ENCODE measurements at regions not wholly inside any gene's neighbourhood (a gene's known extent, or its start where the extent isn't known, plus 50 kb on each side); places are given as distances from the start of the nearest gene placed in this dataset.
"Not testable (repeated sequence)": the region's sequence is repeated elsewhere in the genome, so short reads cannot be mapped to it uniquely, and the experiment has no call there.

DNA sequence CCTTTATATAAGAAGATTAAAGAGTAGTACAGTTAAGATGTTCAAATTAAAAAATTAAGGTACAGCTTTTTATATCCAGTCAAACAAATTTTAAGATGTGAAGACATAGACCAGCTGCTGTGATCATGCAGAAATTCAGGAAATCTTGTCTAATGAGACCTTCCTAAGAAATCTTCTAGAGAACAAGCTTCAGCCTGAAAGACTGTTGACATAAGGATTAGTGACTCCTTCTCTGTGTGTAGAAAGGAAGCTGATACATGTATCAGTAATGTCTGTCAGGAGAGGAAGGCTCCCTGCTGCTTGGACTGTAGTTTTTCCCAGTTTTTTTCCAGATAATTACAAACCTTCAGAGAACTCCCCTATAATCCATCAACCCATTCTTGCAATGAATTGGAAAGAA, 75.8 kb upstream of the PCSK5 start (continued):
- TF ChIP-seq PATZ1 (CRISPR knock-in tag; IDR thresholded peaks at IDR 0.05; ENCODE audit: borderline replicate concordance), result no peak
- TF ChIP-seq ZNF70 (CRISPR knock-in tag; IDR thresholded peaks at IDR 0.05), result no peak
- no peak for TF ChIP-seq TOX (CRISPR knock-in tag; IDR thresholded peaks at IDR 0.05; ENCODE audit: borderline replicate concordance)
- TF ChIP-seq GLIS3 (CRISPR knock-in tag; IDR thresholded peaks at IDR 0.05), result no peak
- TF ChIP-seq ARNTL (CRISPR knock-in tag; IDR thresholded peaks at IDR 0.05; ENCODE audit: borderline replicate concordance, low read depth), result no peak
- no peak for TF ChIP-seq RARB (CRISPR knock-in tag; IDR thresholded peaks at IDR 0.05)
- TF ChIP-seq ISL1 (CRISPR knock-in tag; IDR thresholded peaks at IDR 0.05), result no peak
- no peak for TF ChIP-seq ZNF565 (CRISPR knock-in tag; conservative IDR thresholded peaks at IDR 0.05; ENCODE audit: low read depth)

DNA sequence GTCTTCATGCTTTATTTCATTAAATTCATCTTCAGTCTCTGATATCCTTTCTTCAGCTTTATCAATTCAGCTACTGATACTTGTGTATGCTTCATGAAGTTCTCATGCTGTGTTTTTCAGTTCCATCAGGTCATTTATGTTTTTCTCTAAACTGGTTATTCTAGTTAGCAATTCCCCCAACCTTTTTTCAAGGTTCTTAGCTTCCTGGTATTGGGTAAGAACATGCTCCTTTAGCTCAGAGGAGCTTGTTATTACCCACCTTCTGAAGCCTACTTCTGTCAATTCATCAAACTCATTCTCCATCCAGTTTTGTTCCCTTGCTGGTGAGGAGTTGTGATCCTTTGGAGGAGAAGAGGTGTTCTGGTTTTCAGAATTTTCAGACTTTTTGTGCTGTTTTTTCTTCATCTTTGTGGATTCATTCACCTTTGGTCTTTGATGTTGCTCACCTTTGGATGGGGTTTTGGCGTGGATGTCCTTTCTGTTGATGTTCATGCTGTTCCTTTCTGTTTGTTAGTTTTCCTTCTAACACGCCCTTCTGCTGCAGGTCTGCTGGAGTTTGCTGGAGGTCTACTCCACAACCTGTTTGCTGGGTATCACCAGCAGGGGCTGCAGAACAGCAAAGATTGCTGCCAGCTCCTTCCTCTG, 69.9 kb upstream of the PCSK5 start:
- ATAC-seq, result not testable (repeated sequence)

GRCh38 chr9:75823151-75823550, 67.3 kb upstream of the PCSK5 start:
- no peak for TF ChIP-seq BACH2 (CRISPR knock-in tag; IDR thresholded peaks at IDR 0.05; ENCODE audit: borderline replicate concordance)
- no peak for TF ChIP-seq PATZ1 (CRISPR knock-in tag; IDR thresholded peaks at IDR 0.05; ENCODE audit: borderline replicate concordance)
- TF ChIP-seq CSRNP3 (CRISPR knock-in tag; IDR thresholded peaks at IDR 0.05), result no peak
- no peak for TF ChIP-seq ZFP30 (CRISPR knock-in tag; IDR thresholded peaks at IDR 0.05)
- TF ChIP-seq GLIS3 (CRISPR knock-in tag; IDR thresholded peaks at IDR 0.05), result no peak
- no peak for TF ChIP-seq ZNF8 (CRISPR knock-in tag; IDR thresholded peaks at IDR 0.05)
- TF ChIP-seq SNAI2 (CRISPR knock-in tag; IDR thresholded peaks at IDR 0.05), result no peak
- TF ChIP-seq, protein P1, sequence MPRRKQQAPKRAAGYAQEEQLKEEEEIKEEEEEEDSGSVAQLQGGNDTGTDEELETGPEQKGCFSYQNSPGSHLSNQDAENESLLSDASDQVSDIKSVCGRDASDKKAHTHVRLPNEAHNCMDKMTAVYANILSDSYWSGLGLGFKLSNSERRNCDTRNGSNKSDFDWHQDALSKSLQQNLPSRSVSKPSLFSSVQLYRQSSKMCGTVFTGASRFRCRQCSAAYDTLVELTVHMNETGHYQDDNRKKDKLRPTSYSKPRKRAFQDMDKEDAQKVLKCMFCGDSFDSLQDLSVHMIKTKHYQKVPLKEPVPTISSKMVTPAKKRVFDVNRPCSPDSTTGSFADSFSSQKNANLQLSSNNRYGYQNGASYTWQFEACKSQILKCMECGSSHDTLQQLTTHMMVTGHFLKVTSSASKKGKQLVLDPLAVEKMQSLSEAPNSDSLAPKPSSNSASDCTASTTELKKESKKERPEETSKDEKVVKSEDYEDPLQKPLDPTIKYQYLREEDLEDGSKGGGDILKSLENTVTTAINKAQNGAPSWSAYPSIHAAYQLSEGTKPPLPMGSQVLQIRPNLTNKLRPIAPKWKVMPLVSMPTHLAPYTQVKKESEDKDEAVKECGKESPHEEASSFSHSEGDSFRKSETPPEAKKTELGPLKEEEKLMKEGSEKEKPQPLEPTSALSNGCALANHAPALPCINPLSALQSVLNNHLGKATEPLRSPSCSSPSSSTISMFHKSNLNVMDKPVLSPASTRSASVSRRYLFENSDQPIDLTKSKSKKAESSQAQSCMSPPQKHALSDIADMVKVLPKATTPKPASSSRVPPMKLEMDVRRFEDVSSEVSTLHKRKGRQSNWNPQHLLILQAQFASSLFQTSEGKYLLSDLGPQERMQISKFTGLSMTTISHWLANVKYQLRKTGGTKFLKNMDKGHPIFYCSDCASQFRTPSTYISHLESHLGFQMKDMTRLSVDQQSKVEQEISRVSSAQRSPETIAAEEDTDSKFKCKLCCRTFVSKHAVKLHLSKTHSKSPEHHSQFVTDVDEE (CRISPR knock-in tag; IDR thresholded peaks at IDR 0.05), result no peak
- TF ChIP-seq OSR1 (CRISPR knock-in tag; IDR thresholded peaks at IDR 0.05), result no peak
- TF ChIP-seq RARB (CRISPR knock-in tag; IDR thresholded peaks at IDR 0.05), result no peak
- no peak for TF ChIP-seq ZC3H10 (CRISPR knock-in tag; IDR thresholded peaks at IDR 0.05)
- ATAC-seq, result no peak

GRCh38 chr9:75824816-75825568, 65.5 kb upstream of the PCSK5 start:
- TF ChIP-seq ARNTL (CRISPR knock-in tag; IDR thresholded peaks at IDR 0.05; ENCODE audit: borderline replicate concordance, low read depth) (no peak), BACH2 (CRISPR knock-in tag; IDR thresholded peaks at IDR 0.05; ENCODE audit: borderline replicate concordance) (no peak), ZFP3 (CRISPR knock-in tag; IDR thresholded peaks at IDR 0.05) (no peak), ZNF565 (CRISPR knock-in tag; conservative IDR thresholded peaks at IDR 0.05; ENCODE audit: low read depth) (no peak), ISL1 (CRISPR knock-in tag; IDR thresholded peaks at IDR 0.05) (no peak)
- TF ChIP-seq, protein P2, sequence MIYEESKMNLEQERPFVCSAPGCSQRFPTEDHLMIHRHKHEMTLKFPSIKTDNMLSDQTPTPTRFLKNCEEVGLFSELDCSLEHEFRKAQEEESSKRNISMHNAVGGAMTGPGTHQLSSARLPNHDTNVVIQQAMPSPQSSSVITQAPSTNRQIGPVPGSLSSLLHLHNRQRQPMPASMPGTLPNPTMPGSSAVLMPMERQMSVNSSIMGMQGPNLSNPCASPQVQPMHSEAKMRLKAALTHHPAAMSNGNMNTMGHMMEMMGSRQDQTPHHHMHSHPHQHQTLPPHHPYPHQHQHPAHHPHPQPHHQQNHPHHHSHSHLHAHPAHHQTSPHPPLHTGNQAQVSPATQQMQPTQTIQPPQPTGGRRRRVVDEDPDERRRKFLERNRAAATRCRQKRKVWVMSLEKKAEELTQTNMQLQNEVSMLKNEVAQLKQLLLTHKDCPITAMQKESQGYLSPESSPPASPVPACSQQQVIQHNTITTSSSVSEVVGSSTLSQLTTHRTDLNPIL (CRISPR knock-in tag; IDR thresholded peaks at IDR 0.05; ENCODE audit: low read depth), result no peak
- no peak for ATAC-seq

Measured in SK-N-SH treated with all-trans-retinoic acid at 6 μM for 48 hours (cell line).